ENCODE measurements at regions not wholly inside any gene's neighbourhood (a gene's known extent, or its start where the extent isn't known, plus 50 kb on each side); places are given as distances from the start of the nearest gene placed in this dataset.

GRCh38 chrX:4844376-4844775 is 1130.9 kb upstream of the PRKX start:
- TF ChIP-seq CTCF (IDR thresholded peaks at IDR 0.05 in 2 of 3, conservative IDR thresholded peaks at IDR 0.05 in 1 of 3; ENCODE audit: control insufficient read depth in 2 of 3, extremely low read depth in 1 of 3, insufficient read depth in 1 of 3, low read depth in 3 of 3, low read length in 3 of 3), result no peak
- TF ChIP-seq HDAC2 (IDR thresholded peaks at IDR 0.05), result no peak
- no peak for TF ChIP-seq POLR2A (IDR thresholded peaks at IDR 0.05; ENCODE audit: low read depth, low read length)

All from GM12878 (cell line).